ENCODE measurements at regions not wholly inside any gene's neighbourhood (a gene's known extent, or its start where the extent isn't known, plus 50 kb on each side); places are given as distances from the start of the nearest gene placed in this dataset.

DNA sequence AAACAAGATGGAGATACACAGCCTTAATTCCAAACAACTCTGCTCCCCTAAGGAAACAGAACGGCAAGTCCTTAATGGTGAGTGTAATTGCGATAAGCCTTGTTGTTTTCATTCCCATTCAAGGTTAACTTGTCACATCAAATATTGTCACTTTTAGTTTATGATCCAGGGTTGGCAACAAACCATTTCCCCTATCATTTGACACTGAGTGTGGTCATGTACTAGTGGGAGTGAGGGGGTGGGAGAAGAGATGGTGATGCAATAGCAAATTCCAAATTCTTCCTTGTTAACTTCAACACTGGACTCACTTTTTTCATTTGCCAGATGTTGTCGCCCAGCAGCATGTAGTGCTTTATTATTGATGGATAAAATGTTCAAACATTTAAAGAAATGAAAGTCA lies 140.4 kb downstream of the ZNF326 start:
- no peak for TF ChIP-seq TAF1 (IDR thresholded peaks at IDR 0.05; ENCODE audit: low read depth, low read length)
- no peak for TF ChIP-seq POLR2AphosphoS5 (IDR thresholded peaks at IDR 0.05; ENCODE audit: low read depth, low read length)
- TF ChIP-seq SPI1 (IDR thresholded peaks at IDR 0.05; ENCODE audit: low read depth, low read length), result no peak
